ENCODE measurements at regions not wholly inside any gene's neighbourhood (a gene's known extent, or its start where the extent isn't known, plus 50 kb on each side); places are given as distances from the start of the nearest gene placed in this dataset.

DNA sequence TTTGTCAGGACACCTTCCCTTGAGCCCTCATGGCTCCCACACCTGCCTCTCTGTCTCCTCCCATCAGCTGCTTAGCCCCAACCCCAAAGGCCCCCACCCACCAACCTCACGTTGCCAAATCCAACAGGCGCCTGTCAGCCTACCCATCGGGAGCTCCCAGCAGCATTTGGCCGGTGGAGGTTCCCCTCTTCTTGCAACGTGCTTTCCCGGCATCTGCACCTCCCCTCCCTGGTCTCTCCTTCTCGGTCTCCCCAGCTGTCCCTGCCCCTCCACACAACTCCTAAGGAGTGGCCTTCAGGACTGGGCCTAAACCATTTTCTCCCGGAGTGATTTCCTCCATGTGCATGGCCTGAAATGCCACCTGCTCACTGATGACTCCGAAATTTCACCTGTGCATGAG is 71.9 kb downstream of the KLHDC7A start (continued):
- TF ChIP-seq, protein P1, sequence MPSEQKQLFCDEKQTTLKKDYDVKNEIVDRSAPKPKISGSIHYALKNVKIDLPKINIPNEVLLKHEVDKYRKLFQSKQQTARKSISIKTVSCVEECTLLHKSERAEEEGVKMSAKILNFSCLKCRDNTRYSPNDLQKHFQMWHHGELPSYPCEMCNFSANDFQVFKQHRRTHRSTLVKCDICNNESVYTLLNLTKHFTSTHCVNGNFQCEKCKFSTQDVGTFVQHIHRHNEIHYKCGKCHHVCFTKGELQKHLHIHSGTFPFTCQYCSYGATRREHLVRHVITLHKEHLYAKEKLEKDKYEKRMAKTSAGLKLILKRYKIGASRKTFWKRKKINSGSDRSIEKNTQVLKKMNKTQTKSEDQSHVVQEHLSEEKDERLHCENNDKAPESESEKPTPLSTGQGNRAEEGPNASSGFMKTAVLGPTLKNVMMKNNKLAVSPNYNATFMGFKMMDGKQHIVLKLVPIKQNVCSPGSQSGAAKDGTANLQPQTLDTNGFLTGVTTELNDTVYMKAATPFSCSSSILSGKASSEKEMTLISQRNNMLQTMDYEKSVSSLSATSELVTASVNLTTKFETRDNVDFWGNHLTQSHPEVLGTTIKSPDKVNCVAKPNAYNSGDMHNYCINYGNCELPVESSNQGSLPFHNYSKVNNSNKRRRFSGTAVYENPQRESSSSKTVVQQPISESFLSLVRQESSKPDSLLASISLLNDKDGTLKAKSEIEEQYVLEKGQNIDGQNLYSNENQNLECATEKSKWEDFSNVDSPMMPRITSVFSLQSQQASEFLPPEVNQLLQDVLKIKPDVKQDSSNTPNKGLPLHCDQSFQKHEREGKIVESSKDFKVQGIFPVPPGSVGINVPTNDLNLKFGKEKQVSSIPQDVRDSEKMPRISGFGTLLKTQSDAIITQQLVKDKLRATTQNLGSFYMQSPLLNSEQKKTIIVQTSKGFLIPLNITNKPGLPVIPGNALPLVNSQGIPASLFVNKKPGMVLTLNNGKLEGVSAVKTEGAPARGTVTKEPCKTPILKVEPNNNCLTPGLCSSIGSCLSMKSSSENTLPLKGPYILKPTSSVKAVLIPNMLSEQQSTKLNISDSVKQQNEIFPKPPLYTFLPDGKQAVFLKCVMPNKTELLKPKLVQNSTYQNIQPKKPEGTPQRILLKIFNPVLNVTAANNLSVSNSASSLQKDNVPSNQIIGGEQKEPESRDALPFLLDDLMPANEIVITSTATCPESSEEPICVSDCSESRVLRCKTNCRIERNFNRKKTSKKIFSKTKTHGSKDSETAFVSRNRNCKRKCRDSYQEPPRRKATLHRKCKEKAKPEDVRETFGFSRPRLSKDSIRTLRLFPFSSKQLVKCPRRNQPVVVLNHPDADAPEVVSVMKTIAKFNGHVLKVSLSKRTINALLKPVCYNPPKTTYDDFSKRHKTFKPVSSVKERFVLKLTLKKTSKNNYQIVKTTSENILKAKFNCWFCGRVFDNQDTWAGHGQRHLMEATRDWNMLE (tag by site-specific recombination; conservative IDR thresholded peaks at IDR 0.05; ENCODE audit: low read depth): no peak
- no peak for TF ChIP-seq ZNF174 (tag by site-specific recombination; IDR thresholded peaks at IDR 0.05)

DNA sequence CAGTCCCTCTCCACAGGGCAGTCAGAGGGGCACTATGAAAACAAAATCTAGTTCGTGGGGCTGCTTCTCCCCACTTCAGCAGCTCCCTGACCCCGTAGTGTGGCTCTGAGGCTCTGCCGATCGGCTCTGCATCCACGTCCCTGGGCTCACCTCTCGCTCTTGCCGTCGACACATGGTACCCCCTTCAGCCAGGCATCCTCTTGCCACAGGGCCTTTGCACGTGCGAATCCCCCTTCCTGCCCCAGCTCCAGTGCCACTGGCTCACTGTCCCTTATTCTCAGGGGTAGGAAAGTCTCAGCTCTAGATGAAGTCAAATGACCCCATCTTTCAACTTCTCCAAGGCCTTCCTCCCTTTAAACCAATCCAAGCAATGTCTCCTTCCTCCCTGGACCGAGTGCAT is 72.7 kb downstream of the KLHDC7A start:
- Histone ChIP-seq H3K9me3 (ENCODE audit: control insufficient read depth, insufficient read depth, low read depth, low read length) (no peaks in the 10 kb centered on the region), H3K36me3 (ENCODE audit: control insufficient read depth in 2 of 2, insufficient read depth in 1 of 2, low read length in 2 of 2) (no peaks in the 10 kb centered on the region), H3K27ac (ENCODE audit: extremely low read depth, low read depth, low read length) (no peak overlapping the region), H3K4me3 (ENCODE audit: low read depth, low read length) (no peak overlapping the region), H3K4me1 (ENCODE audit: control insufficient read depth, insufficient read depth, low read length) (no peaks in the 10 kb centered on the region)
- TF ChIP-seq ZNF623 (tag by site-specific recombination; IDR thresholded peaks at IDR 0.05) (peak; percentile 91), GFI1B (tag by site-specific recombination; IDR thresholded peaks at IDR 0.05) (no peak), IKZF3 (tag by site-specific recombination; IDR thresholded peaks at IDR 0.05) (no peak)
- TF ChIP-seq, protein P2, sequence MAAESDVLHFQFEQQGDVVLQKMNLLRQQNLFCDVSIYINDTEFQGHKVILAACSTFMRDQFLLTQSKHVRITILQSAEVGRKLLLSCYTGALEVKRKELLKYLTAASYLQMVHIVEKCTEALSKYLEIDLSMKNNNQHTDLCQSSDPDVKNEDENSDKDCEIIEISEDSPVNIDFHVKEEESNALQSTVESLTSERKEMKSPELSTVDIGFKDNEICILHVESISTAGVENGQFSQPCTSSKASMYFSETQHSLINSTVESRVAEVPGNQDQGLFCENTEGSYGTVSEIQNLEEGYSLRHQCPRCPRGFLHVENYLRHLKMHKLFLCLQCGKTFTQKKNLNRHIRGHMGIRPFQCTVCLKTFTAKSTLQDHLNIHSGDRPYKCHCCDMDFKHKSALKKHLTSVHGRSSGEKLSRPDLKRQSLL (tag by site-specific recombination; IDR thresholded peaks at IDR 0.05): no peak
- ChIA-PET POLR2A (no interaction called here), CTCF (interaction anchor here (4.5 kb wide), 1 partner anchor 29 kb away, joined by 30 read pairs; no protein-coding TSS in a partner anchor)

DNA sequence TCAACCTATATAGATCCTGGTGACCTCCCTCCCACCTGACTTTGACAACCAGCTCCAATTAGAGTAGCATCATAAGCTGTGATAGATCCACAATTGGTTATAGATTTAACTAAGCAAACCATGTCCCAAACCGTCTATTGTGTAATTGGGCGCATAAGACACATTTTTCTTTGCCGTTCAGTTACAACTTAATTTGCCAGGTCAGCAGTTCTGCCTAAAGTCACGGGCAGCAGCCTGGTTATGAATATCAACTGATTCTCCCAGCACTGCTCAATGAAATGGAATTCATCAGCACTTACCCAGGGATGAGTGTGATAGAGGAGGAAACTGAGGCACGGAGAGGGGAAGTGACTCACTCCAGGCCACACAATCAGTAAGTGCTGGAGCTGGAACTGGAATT is 73.4 kb downstream of the KLHDC7A start:
- Histone ChIP-seq H3K4me3 (ENCODE audit: low read depth, low read length) (no peak overlapping the region), H3K4me1 (ENCODE audit: control insufficient read depth, insufficient read depth, low read length) (no peaks in the 10 kb centered on the region), H3K27ac (ENCODE audit: extremely low read depth, low read depth, low read length) (no peak overlapping the region), H3K36me3 (ENCODE audit: control insufficient read depth in 2 of 2, insufficient read depth in 1 of 2, low read length in 2 of 2) (no peaks in the 10 kb centered on the region), H3K9me3 (ENCODE audit: control insufficient read depth, insufficient read depth, low read depth, low read length) (no peaks in the 10 kb centered on the region)
- TF ChIP-seq ZNF585B (tag by site-specific recombination; IDR thresholded peaks at IDR 0.05): no peak
- no peak for TF ChIP-seq ZNF558 (tag by site-specific recombination; IDR thresholded peaks at IDR 0.05)
- POLR2A ChIA-PET: no interaction called here
- CTCF ChIA-PET: interaction anchor here (0.6 to 4.5 kb wide), 4 partner anchors 9 to 322 kb away, joined by 3 to 30 read pairs (median 3); no protein-coding TSS in a partner anchor

DNA sequence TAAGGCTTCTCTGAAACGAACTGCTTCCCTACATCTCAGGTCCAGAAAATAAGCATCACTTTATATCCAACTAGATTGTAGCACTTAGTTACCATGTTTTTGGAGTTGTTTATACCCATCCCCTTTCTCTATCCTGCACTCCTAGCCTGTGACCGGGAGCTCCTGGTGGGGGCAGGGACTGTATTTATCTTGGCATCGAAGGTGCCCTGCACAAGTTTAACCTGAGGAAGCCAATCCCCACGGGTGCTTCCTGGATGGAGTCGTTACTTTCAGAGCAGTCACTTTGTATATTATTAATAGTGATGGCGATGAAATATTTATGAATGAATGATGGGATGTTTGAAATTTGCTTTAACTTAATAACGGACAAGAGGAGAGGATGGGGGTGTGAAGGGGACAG is 73.9 kb downstream of the KLHDC7A start:
- Histone ChIP-seq H3K27ac (ENCODE audit: extremely low read depth, low read depth, low read length) (no peak overlapping the region), H3K4me1 (ENCODE audit: control insufficient read depth, insufficient read depth, low read length) (no peaks in the 10 kb centered on the region), H3K36me3 (ENCODE audit: control insufficient read depth in 2 of 2, insufficient read depth in 1 of 2, low read length in 2 of 2) (no peaks in the 10 kb centered on the region), H3K9me3 (ENCODE audit: control insufficient read depth, insufficient read depth, low read depth, low read length) (no peaks in the 10 kb centered on the region), H3K4me3 (ENCODE audit: low read depth, low read length) (no peak overlapping the region)
- ChIA-PET CTCF (interaction anchor here (0.6 to 4.5 kb wide), 6 partner anchors 10 to 862 kb away, joined by 3 to 30 read pairs (median 3); no protein-coding TSS in a partner anchor), POLR2A (no interaction called here)
- TF ChIP-seq ZNF76 (tag by site-specific recombination; IDR thresholded peaks at IDR 0.05; ENCODE audit: borderline replicate concordance, low read depth): no peak
- no peak for TF ChIP-seq SP7 (tag by site-specific recombination; IDR thresholded peaks at IDR 0.05)
- TF ChIP-seq SETDB1 (IDR thresholded peaks at IDR 0.05; ENCODE audit: insufficient read length, low read length): no peak
- no peak for TF ChIP-seq ZNF433 (tag by site-specific recombination; IDR thresholded peaks at IDR 0.05; ENCODE audit: low read depth)
- TF ChIP-seq KLF9 (tag by site-specific recombination; IDR thresholded peaks at IDR 0.05; ENCODE audit: low read depth): no peak
- TF ChIP-seq, protein P3, sequence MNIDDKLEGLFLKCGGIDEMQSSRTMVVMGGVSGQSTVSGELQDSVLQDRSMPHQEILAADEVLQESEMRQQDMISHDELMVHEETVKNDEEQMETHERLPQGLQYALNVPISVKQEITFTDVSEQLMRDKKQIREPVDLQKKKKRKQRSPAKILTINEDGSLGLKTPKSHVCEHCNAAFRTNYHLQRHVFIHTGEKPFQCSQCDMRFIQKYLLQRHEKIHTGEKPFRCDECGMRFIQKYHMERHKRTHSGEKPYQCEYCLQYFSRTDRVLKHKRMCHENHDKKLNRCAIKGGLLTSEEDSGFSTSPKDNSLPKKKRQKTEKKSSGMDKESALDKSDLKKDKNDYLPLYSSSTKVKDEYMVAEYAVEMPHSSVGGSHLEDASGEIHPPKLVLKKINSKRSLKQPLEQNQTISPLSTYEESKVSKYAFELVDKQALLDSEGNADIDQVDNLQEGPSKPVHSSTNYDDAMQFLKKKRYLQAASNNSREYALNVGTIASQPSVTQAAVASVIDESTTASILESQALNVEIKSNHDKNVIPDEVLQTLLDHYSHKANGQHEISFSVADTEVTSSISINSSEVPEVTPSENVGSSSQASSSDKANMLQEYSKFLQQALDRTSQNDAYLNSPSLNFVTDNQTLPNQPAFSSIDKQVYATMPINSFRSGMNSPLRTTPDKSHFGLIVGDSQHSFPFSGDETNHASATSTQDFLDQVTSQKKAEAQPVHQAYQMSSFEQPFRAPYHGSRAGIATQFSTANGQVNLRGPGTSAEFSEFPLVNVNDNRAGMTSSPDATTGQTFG (tag by site-specific recombination; IDR thresholded peaks at IDR 0.05; ENCODE audit: borderline replicate concordance): no peak
- no peak for TF ChIP-seq ZNF747 (tag by site-specific recombination; IDR thresholded peaks at IDR 0.05)
